ENCODE measurements at regions not wholly inside any gene's neighbourhood (a gene's known extent, or its start where the extent isn't known, plus 50 kb on each side); places are given as distances from the start of the nearest gene placed in this dataset.

GRCh38 chr16:55154262-55154661 is 169.7 kb upstream of the IRX6 start:
- no peaks in the 10 kb centered on the region for H3F3A ChIP-seq (replicated peaks; ENCODE audit: low read depth)
- H3K36me3 ChIP-seq (ENCODE audit: insufficient read depth) = no peaks in the 10 kb centered on the region
- no peak overlapping the region for H2AFZ ChIP-seq
- no peaks in the 10 kb centered on the region for H3K27me3 ChIP-seq (ENCODE audit: insufficient read depth)
- ATAC-seq (no peak), DNase-seq (ENCODE audit: low spot score) (no peak)
- no peaks in the 10 kb centered on the region for H3K79me2 ChIP-seq (replicated peaks; ENCODE audit: insufficient read depth)
- Mint-ChIP-seq H3K4me1 (peaks cover 10% of the 10 kb centered on the region), H3K9me3 (peaks cover under 1% of the 10 kb centered on the region), H3K36me3 (ENCODE audit: low read depth) (peaks cover 2% of the 10 kb centered on the region; the same call in 1 of the 3 replicates), H3K27me3 (ENCODE audit: insufficient read depth, low read depth, poor library complexity) (peaks cover 4% of the 10 kb centered on the region), H3K4me3 (no peak overlapping the region), H3K27ac (no peak overlapping the region)
- no peak overlapping the region for H3K4me3 ChIP-seq
- H3K4me2 ChIP-seq = no peak overlapping the region
- TF ChIP-seq REST (IDR thresholded peaks at IDR 0.05; ENCODE audit: unreplicated experiment) (no peak), ZNF462 (CRISPR knock-in tag; IDR thresholded peaks at IDR 0.05) (no peak), CTCF (conservative IDR thresholded peaks at IDR 0.05; ENCODE audit: low read depth in 2 of 2) (no peak)
- peaks cover 17% of the 10 kb centered on the region; the same call in 1 of the 2 replicates for H3K9me2 ChIP-seq (ENCODE audit: insufficient read depth)
- H3K27ac ChIP-seq (ENCODE audit: low read depth) = no peak overlapping the region
- H3K4me1 ChIP-seq (ENCODE audit: insufficient read depth) = peaks cover 7% of the 10 kb centered on the region; the same call in 1 of the 2 replicates
- H4K20me1 ChIP-seq (replicated peaks; ENCODE audit: insufficient read depth) = no peaks in the 10 kb centered on the region
